K562 (cell line): ENCODE measurements at regions not wholly inside any gene's neighbourhood (a gene's known extent, or its start where the extent isn't known, plus 50 kb on each side); places are given as distances from the start of the nearest gene placed in this dataset.

Experiments used
- ATAC-seq: fragments of 200-7000 bp; cut with Tn5 transposase; 3 replicates; pipeline ENCODE4 v1.9.1; 2020; ENCODE audit warnings: moderate library complexity
- BruUV-seq: library from RNA; stranded (reverse); fragments of 400-500 nt; replicated peaks from 2 replicates; lab custom pipeline; 2021; lab: Mats Ljungman, UMichigan
- CTCF ChIA-PET: fragments of 300-600 bp; formaldehyde crosslinking; extraction: SDS; loops from one replicate; lab custom pipeline; 2021; ENCODE audit warnings: low intra/inter-chr PET ratio; lab: Yijun Ruan, JAX
- POLR2A ChIA-PET: fragments of 300-600, 350-650 bp; sonication (Branson Sonifier 250); formaldehyde crosslinking; extraction: SDS; loops from one replicate; lab custom pipeline; 2021; ENCODE audit warnings: antibody characterized with exemption, inconsistent platforms; lab: Yijun Ruan, JAX
- DNase-seq, 4 experiments: peaks; one replicate each; pipeline versions ENCODE4 v3.0.0 to v3.0.0-alpha.2; 2011 to 2018; ENCODE audit warnings: low spot score in 3 of 4, mixed read lengths in 3 of 4; ENCODE audit errors: extremely low read depth in 1 of 4
- FAIRE-seq: peaks from 2 replicates; lab custom pipeline; 2011; peaks lifted over from hg19 to GRCh38; lab: Jason Lieb, UNC
- H2AFZ ChIP-seq: 2 replicates; pipeline ENCODE4 v1.6.0; 2011; ENCODE audit warnings: low read depth, low read length, control low read depth, inconsistent platforms
- H3K27ac ChIP-seq: fragments of 200-600 bp; 3 replicates; pipeline ENCODE4 v1.8.0; 2011; ENCODE audit warnings: low read depth, mild to moderate bottlenecking, control low read depth, inconsistent platforms, low read length, moderate library complexity, mixed read lengths; ENCODE audit errors: extremely low read depth
- H3K27me3 ChIP-seq, 2 experiments: fragments of 300-600 bp in 1 of 2; 2 replicates in 1 of 2; 3 replicates in 1 of 2; pipeline versions ENCODE4 v1.6.0 to v1.8.0; 2011; ENCODE audit warnings: inconsistent platforms in 2 of 2, low read length in 2 of 2, mild to moderate bottlenecking in 1 of 2, mixed read lengths in 1 of 2, moderate library complexity in 1 of 2; ENCODE audit not compliant: control insufficient read depth in 2 of 2, insufficient read depth in 2 of 2
- H3K36me3 ChIP-seq: fragments of 300-600 bp; 3 replicates; pipeline ENCODE4 v1.8.0; 2011; ENCODE audit warnings: mild to moderate bottlenecking, low read length, inconsistent platforms; ENCODE audit not compliant: control insufficient read depth, insufficient read depth
- H3K4me1 ChIP-seq, 2 experiments: fragments of 200-600 bp in 1 of 2; replicated peaks in 1 of 2; 2 replicates in 1 of 2; 3 replicates in 1 of 2; pipeline versions ENCODE4 v1.5.1 to v1.8.0; 2011; ENCODE audit warnings: inconsistent platforms in 2 of 2, low read length in 2 of 2, mild to moderate bottlenecking in 1 of 2, mixed read lengths in 1 of 2, moderate library complexity in 1 of 2; ENCODE audit not compliant: control insufficient read depth in 2 of 2, insufficient read depth in 2 of 2
- H3K4me2 ChIP-seq: 2 replicates; pipeline ENCODE4 v1.6.1; 2011; ENCODE audit warnings: low read length, control low read depth, inconsistent platforms, mixed read lengths; ENCODE audit not compliant: insufficient read depth
- H3K4me3 ChIP-seq: fragments of 200-600 bp; sonication (generic), shearing (Covaris generic); 2 replicates; pipeline ENCODE4 v1.5.1; 2016; ENCODE audit warnings: control low read depth, inconsistent platforms
- H3K79me2 ChIP-seq: fragments of 200-600 bp; 3 replicates; pipeline ENCODE4 v1.8.0; 2011; ENCODE audit warnings: low read length, inconsistent platforms; ENCODE audit not compliant: control insufficient read depth, insufficient read depth
- H3K9ac ChIP-seq, 2 experiments: 2 replicates each; pipeline versions ENCODE4 v1.6.0 to v1.6.1; 2011; ENCODE audit warnings: low read depth in 2 of 2, low read length in 2 of 2, control low read depth in 1 of 2, inconsistent platforms in 1 of 2, mild to moderate bottlenecking in 1 of 2, mixed read lengths in 1 of 2; ENCODE audit not compliant: insufficient read depth in 1 of 2
- H3K9me1 ChIP-seq: one replicate; pipeline ENCODE4 v1.6.0; 2011; ENCODE audit warnings: inconsistent platforms, mild to moderate bottlenecking, low read length, moderate library complexity; ENCODE audit not compliant: control insufficient read depth, insufficient read depth
- H3K9me3 ChIP-seq: replicated peaks from 2 replicates; pipeline ENCODE4 v1.5.1; 2011; ENCODE audit warnings: low read depth, low read length, inconsistent platforms; ENCODE audit not compliant: control insufficient read depth, insufficient read depth
- H4K20me1 ChIP-seq: replicated peaks from 2 replicates; pipeline ENCODE4 v1.6.1; 2011; ENCODE audit warnings: low read length, inconsistent platforms, mixed read lengths; ENCODE audit not compliant: control insufficient read depth, insufficient read depth
- BDP1 ChIP-seq: IDR thresholded peaks from 3 replicates; pipeline ENCODE4 v1.6.1; 2011; ENCODE audit not compliant: insufficient read length, insufficient read depth
- BHLHE40 ChIP-seq: IDR thresholded peaks from 2 replicates; pipeline ENCODE4 v1.6.1; 2011; ENCODE audit warnings: low read length, improper control_type of control experiment
- BRF2 ChIP-seq: IDR thresholded peaks from 3 replicates; pipeline ENCODE4 v1.6.1; 2011; ENCODE audit warnings: borderline replicate concordance, mild to moderate bottlenecking; ENCODE audit not compliant: insufficient read length, insufficient read depth
- CGGBP1 ChIP-seq: fragments of 250-450 bp; sonication (Bioruptor Pico); IDR thresholded peaks from 2 replicates; pipeline ENCODE4 v1.9.0; 2021; ENCODE audit warnings: mild to moderate bottlenecking
- FOXA3 ChIP-seq, 2 experiments: fragments of 450-650 bp in 1 of 2; sonication (generic) in 1 of 2; formaldehyde crosslinking; IDR thresholded peaks in 1 of 2; conservative IDR thresholded peaks in 1 of 2; 2 replicates each; pipeline versions ENCODE4 v1.4.0 to v1.8.0; 2020 to 2022; ENCODE audit warnings: mild to moderate bottlenecking in 2 of 2, missing genetic modification reagents in 1 of 2
- GABPB1 ChIP-seq: sonication (generic); formaldehyde crosslinking; IDR thresholded peaks from 2 replicates; pipeline ENCODE4 v1.8.0; 2022; ENCODE audit warnings: mild to moderate bottlenecking, missing genetic modification reagents
- GTF2A2 ChIP-seq: IDR thresholded peaks from 2 replicates; pipeline ENCODE4 v1.6.1; 2016; ENCODE audit warnings: mild to moderate bottlenecking, missing genetic modification characterization, missing compliant biosample characterization
- JUND ChIP-seq, 2 experiments: IDR thresholded peaks; 2 replicates in 1 of 2; 3 replicates in 1 of 2; pipeline ENCODE4 v1.6.1; 2011; ENCODE audit warnings: borderline replicate concordance in 2 of 2, low read depth in 2 of 2, low read length in 2 of 2, improper control_type of control experiment in 1 of 2, missing biosample characterization in 1 of 2, missing genetic modification characterization in 1 of 2, missing genetic modification reagents in 1 of 2
- KLF16 ChIP-seq: IDR thresholded peaks from 2 replicates; pipeline ENCODE4 v1.6.1; 2016; ENCODE audit warnings: antibody characterized with exemption
- RBM15 ChIP-seq: fragments of 200-400 bp; formaldehyde crosslinking; IDR thresholded peaks from 2 replicates; pipeline ENCODE4 v1.6.1; 2018; ENCODE audit warnings: mild to moderate bottlenecking, low read length, moderate library complexity; ENCODE audit not compliant: insufficient read depth
- SMAD1 ChIP-seq: fragments of 150-350 bp; IDR thresholded peaks from 2 replicates; pipeline ENCODE4 v1.6.1; 2014; ENCODE audit warnings: low read length, low read depth; ENCODE audit not compliant: partially characterized antibody
- WHSC1 ChIP-seq: IDR thresholded peaks from one replicate; pipeline ENCODE4 v1.6.1; 2012; ENCODE audit warnings: low read length, control low read depth, inconsistent platforms
- XRCC4 ChIP-seq: IDR thresholded peaks from one replicate; pipeline ENCODE4 v1.6.1; 2011; ENCODE audit not compliant: insufficient read depth, insufficient read length; ENCODE audit errors: extremely low read depth
- ZBTB8A ChIP-seq: fragments of 450-650 bp; IDR thresholded peaks from 2 replicates; pipeline ENCODE4 v1.6.1; 2018; ENCODE audit warnings: mild to moderate bottlenecking, moderate library complexity; ENCODE audit not compliant: partially characterized antibody
- ZFX ChIP-seq: sonication (generic); formaldehyde crosslinking; IDR thresholded peaks from 2 replicates; pipeline ENCODE4 v1.8.0; 2022; ENCODE audit warnings: mild to moderate bottlenecking, missing genetic modification reagents, moderate library complexity
- ZNF165 ChIP-seq: fragments of 250-450 bp; sonication (Bioruptor Pico); IDR thresholded peaks from 2 replicates; pipeline ENCODE4 v1.4.0; 2020; ENCODE audit warnings: borderline replicate concordance
- ZNF224 ChIP-seq: sonication (generic); formaldehyde crosslinking; IDR thresholded peaks from 2 replicates; pipeline ENCODE4 v1.8.0; 2022; ENCODE audit warnings: mild to moderate bottlenecking, missing genetic modification reagents
- ZNF316 ChIP-seq: fragments of 450-650 bp; IDR thresholded peaks from 2 replicates; pipeline ENCODE4 v1.6.1; 2016
- ZNF639 ChIP-seq, 2 experiments: fragments of 200-800 bp in 1 of 2; sonication (Bioruptor generic) in 1 of 2; sonication (generic) in 1 of 2; formaldehyde crosslinking in 1 of 2; IDR thresholded peaks in 1 of 2; conservative IDR thresholded peaks in 1 of 2; 2 replicates each; pipeline versions ENCODE4 v1.5.0 to v1.6.1; 2016 to 2020; ENCODE audit warnings: missing compliant biosample characterization in 1 of 2, missing genetic modification characterization in 1 of 2, missing genetic modification reagents in 1 of 2
- ZNF77 ChIP-seq: fragments of 250-450 bp; sonication (Bioruptor Pico); IDR thresholded peaks from 2 replicates; pipeline ENCODE4 v1.5.0; 2020
- ZNF778 ChIP-seq: fragments of 450-650 bp; formaldehyde crosslinking; IDR thresholded peaks from 2 replicates; pipeline ENCODE4 v1.4.0; 2020; ENCODE audit warnings: mild to moderate bottlenecking, moderate library complexity
- ZNF830 ChIP-seq: fragments of 250-450 bp; sonication (Bioruptor Pico); IDR thresholded peaks from 2 replicates; pipeline ENCODE4 v1.5.0; 2021; ENCODE audit warnings: mild to moderate bottlenecking
- WGBS: fragments of 100-300 bp; shearing (Covaris generic); methylation state at CpG from one replicate; pipeline ENCODE4 v1.1.6; 2016; ENCODE audit warnings: low coverage, mixed read lengths; ENCODE audit not compliant: insufficient coverage; ENCODE audit errors: missing lambda C conversion rate; 5-methylcytosine and 5-hydroxymethylcytosine counted together
- in situ Hi-C: fragments of 300-500 bp; cut with MboI; formaldehyde crosslinking; loops from 4 replicates; pipeline ENCODE4 v1.15.0; 2018; ENCODE audit warnings: inconsistent platforms, mixed read lengths
- intact Hi-C: fragments of 100-400 bp; cut with micrococcal nuclease; formaldehyde crosslinking; loops from 2 replicates; pipeline ENCODE4 v1.14.2; 2022

GRCh38 chr5:75856056-75856455, 138.8 kb upstream of the POC5 start (continued):
- no peak for TF ChIP-seq ZNF639 (CRISPR knock-in tag; conservative IDR thresholded peaks at IDR 0.05 in 1 of 2, IDR thresholded peaks at IDR 0.05 in 1 of 2)
- no peak for TF ChIP-seq CGGBP1 (CRISPR knock-in tag)
- no peak for TF ChIP-seq ZFX (CRISPR knock-in tag)
- no peak for TF ChIP-seq ZNF830 (CRISPR knock-in tag)

GRCh38 chr5:75848077-75848476, 130.8 kb upstream of the POC5 start:
- Histone ChIP-seq H3K79me2 (no peaks in the 10 kb centered on the region), H3K4me3 (no peak overlapping the region), H3K9me1 (no peaks in the 10 kb centered on the region), H4K20me1 (no peaks in the 10 kb centered on the region), H3K4me1 (no peaks in the 10 kb centered on the region), H2AFZ (no peak overlapping the region), H3K27me3 (no peaks in the 10 kb centered on the region; a peak in 2 of 5 replicates), H3K4me2 (no peak overlapping the region), H3K9ac (no peak overlapping the region), H3K27ac (no peak overlapping the region), H3K9me3 (no peaks in the 10 kb centered on the region), H3K36me3 (no peaks in the 10 kb centered on the region)
- ChIA-PET POLR2A (no interaction called here), CTCF (no interaction called here)
- DNase-seq (no peak), FAIRE-seq (no peak), ATAC-seq (no peak)
- WGBS, result 0% methylated on average over 1 of the region's 1 CpG
- BruUV-seq, result no TSS peak
- in situ Hi-C loops (no loop called here), intact Hi-C loops (no loop called here)
- no peak for TF ChIP-seq ZNF165 (CRISPR knock-in tag)
- TF ChIP-seq ZNF77 (CRISPR knock-in tag), result no peak
- no peak for TF ChIP-seq GABPB1 (CRISPR knock-in tag)
- no peak for TF ChIP-seq SMAD1
- TF ChIP-seq XRCC4, result no peak
- TF ChIP-seq BDP1, result no peak
- TF ChIP-seq BRF2, result no peak
- TF ChIP-seq WHSC1, result no peak
- no peak for TF ChIP-seq RBM15
- TF ChIP-seq ZNF316, result no peak
- TF ChIP-seq JUND (IDR thresholded peaks at IDR 0.05; ENCODE audit: borderline replicate concordance, low read depth, low read length), result no peak
- TF ChIP-seq JUND (tag; IDR thresholded peaks at IDR 0.05; ENCODE audit: borderline replicate concordance, low read depth, low read length), result no peak
- no peak for TF ChIP-seq BHLHE40
- no peak for TF ChIP-seq KLF16
- no peak for TF ChIP-seq ZNF778 (CRISPR knock-in tag)
- no peak for TF ChIP-seq ZBTB8A
- TF ChIP-seq ZNF224 (CRISPR knock-in tag), result no peak
- TF ChIP-seq FOXA3 (CRISPR knock-in tag; conservative IDR thresholded peaks at IDR 0.05 in 1 of 2, IDR thresholded peaks at IDR 0.05 in 1 of 2), result no peak
- no peak for TF ChIP-seq GTF2A2 (tag)
